Keratinocyte (primary cell): ENCODE measurements at regions not wholly inside any gene's neighbourhood (a gene's known extent, or its start where the extent isn't known, plus 50 kb on each side); places are given as distances from the start of the nearest gene placed in this dataset.

ENCODE experiments used
- DNase-seq: peaks from one replicate; pipeline ENCODE4 v3.0.0-alpha.2; 2011; ENCODE audit warnings: low read depth, missing footprints, low spot score
- FAIRE-seq: peaks from 2 replicates; lab custom pipeline; 2011; peaks lifted over from hg19 to GRCh38; lab: Jason Lieb, UNC
- H2AFZ ChIP-seq: 2 replicates; pipeline ENCODE4 v1.6.0; 2012; ENCODE audit warnings: low read length, control low read depth, inconsistent platforms; ENCODE audit not compliant: control insufficient read depth
- H3K27ac ChIP-seq: 2 replicates; pipeline ENCODE4 v1.5.1; 2011; ENCODE audit warnings: low read length; ENCODE audit not compliant: control insufficient read depth, insufficient read depth
- H3K27me3 ChIP-seq: 3 replicates; pipeline ENCODE4 v1.6.0; 2011; ENCODE audit warnings: low read length; ENCODE audit not compliant: control insufficient read depth, insufficient read depth; ENCODE audit errors: extremely low read depth
- H3K36me3 ChIP-seq, 2 experiments: 2 replicates in 1 of 2; 3 replicates in 1 of 2; pipeline ENCODE4 v1.5.1; 2011; ENCODE audit warnings: low read length in 2 of 2, mild to moderate bottlenecking in 1 of 2; ENCODE audit not compliant: control insufficient read depth in 2 of 2, insufficient read depth in 2 of 2; ENCODE audit errors: extremely low read depth in 1 of 2
- H3K4me1 ChIP-seq: 3 replicates; pipeline ENCODE4 v1.5.1; 2011; ENCODE audit warnings: low read length; ENCODE audit not compliant: control insufficient read depth, insufficient read depth; ENCODE audit errors: extremely low read depth
- H3K4me2 ChIP-seq: 3 replicates; pipeline ENCODE4 v1.6.0; 2011; ENCODE audit warnings: low read depth, low read length; ENCODE audit not compliant: control insufficient read depth, insufficient read depth; ENCODE audit errors: extremely low read depth
- H3K4me3 ChIP-seq, 3 experiments: fragments of 200-600 bp in 1 of 3; sonication (generic) in 1 of 3; 2 replicates in 2 of 3; 3 replicates in 1 of 3; pipeline ENCODE4 v1.5.1; 2011 to 2016; ENCODE audit warnings: low read length in 3 of 3, mild to moderate bottlenecking in 3 of 3, control low read depth in 2 of 3, inconsistent platforms in 1 of 3, low read depth in 1 of 3, mixed read lengths in 1 of 3, mixed run types in 1 of 3, moderate library complexity in 1 of 3; ENCODE audit not compliant: control insufficient read depth in 2 of 3, insufficient read depth in 2 of 3; ENCODE audit errors: extremely low read depth in 1 of 3
- H3K79me2 ChIP-seq: 2 replicates; pipeline ENCODE4 v1.6.0; 2012; ENCODE audit warnings: low read length; ENCODE audit not compliant: control insufficient read depth, insufficient read depth
- H3K9ac ChIP-seq: 3 replicates; pipeline ENCODE4 v1.6.0; 2011; ENCODE audit warnings: low read length; ENCODE audit not compliant: control insufficient read depth, insufficient read depth; ENCODE audit errors: extremely low read depth
- H3K9me1 ChIP-seq: 3 replicates; pipeline ENCODE4 v1.6.0; 2011; ENCODE audit warnings: low read length; ENCODE audit not compliant: control insufficient read depth, insufficient read depth; ENCODE audit errors: extremely low read depth
- H3K9me3 ChIP-seq: 2 replicates; pipeline ENCODE4 v1.5.1; 2012; ENCODE audit warnings: low read depth, low read length; ENCODE audit not compliant: control insufficient read depth
- H4K20me1 ChIP-seq: 3 replicates; pipeline ENCODE4 v1.6.0; 2011; ENCODE audit warnings: low read length; ENCODE audit not compliant: control insufficient read depth, insufficient read depth; ENCODE audit errors: extremely low read depth
- CTCF ChIP-seq, 3 experiments: IDR thresholded peaks in 1 of 3; conservative IDR thresholded peaks in 1 of 3; optimal IDR thresholded peaks in 1 of 3; 2 replicates in 2 of 3; 3 replicates in 1 of 3; pipeline versions ENCODE3 to v1.5.1; 2011; ENCODE audit warnings: low read length in 3 of 3, mild to moderate bottlenecking in 3 of 3, moderate library complexity in 2 of 3, control low read depth in 1 of 3, inconsistent platforms in 1 of 3; ENCODE audit not compliant: insufficient read depth in 2 of 3; ENCODE audit errors: extremely low read depth in 1 of 3
- EZH2 ChIP-seq: IDR thresholded peaks from one replicate; pipeline ENCODE4 v1.6.1; 2012; ENCODE audit warnings: inconsistent platforms, mild to moderate bottlenecking, low read length, moderate library complexity
- dilution Hi-C: fragments of 300-500 bp; cut with MboI; formaldehyde crosslinking; loops from one replicate; pipeline ENCODE4 v1.7.0; 2020; ENCODE audit warnings: low sequenced_read_pairs; ENCODE audit not compliant: extremely low pct_ligation_motif_present

GRCh38 chr3:197355713-197356112 is 57.3 kb upstream of the DLG1 start:
- Histone ChIP-seq H3K36me3 (no peaks in the 10 kb centered on the region), H3K4me2 (no peak overlapping the region), H3K27ac (no peak overlapping the region), H3K27me3 (no peaks in the 10 kb centered on the region), H3K79me2 (no peaks in the 10 kb centered on the region), H3K9me3 (peaks cover 8% of the 10 kb centered on the region), H3K9me1 (no peaks in the 10 kb centered on the region), H2AFZ (no peak overlapping the region), H3K9ac (no peak overlapping the region), H4K20me1 (no peaks in the 10 kb centered on the region), H3K4me3 (no peak overlapping the region), H3K4me1 (no peaks in the 10 kb centered on the region)
- dilution Hi-C loops: no loop called here
- TF ChIP-seq EZH2 (no peak), CTCF (optimal IDR thresholded peaks at IDR 0.05 in 1 of 3, IDR thresholded peaks at IDR 0.05 in 1 of 3, conservative IDR thresholded peaks at IDR 0.05 in 1 of 3; ENCODE audit: extremely low read depth in 1 of 3, insufficient read depth in 2 of 3, low read length in 3 of 3) (no peak)
- no peak for DNase-seq
- no peak for FAIRE-seq

- Histone ChIP-seq H3K79me2 (no peaks in the 10 kb centered on the region), H3K27ac (no peak overlapping the region), H3K4me3 (no peak overlapping the region), H3K4me2 (no peak overlapping the region), H3K27me3 (no peaks in the 10 kb centered on the region), H3K4me1 (no peaks in the 10 kb centered on the region), H2AFZ (no peak overlapping the region), H3K9me1 (no peaks in the 10 kb centered on the region), H3K9ac (no peak overlapping the region), H4K20me1 (no peaks in the 10 kb centered on the region), H3K9me3 (peaks cover 2% of the 10 kb centered on the region), H3K36me3 (no peaks in the 10 kb centered on the region)
- dilution Hi-C loops: no loop called here
- FAIRE-seq (no peak), DNase-seq (no peak)
- TF ChIP-seq EZH2: no peak
Measured at GRCh38 chr3:197354568-197355001, 56.2 kb upstream of the DLG1 start.

- H4K20me1 ChIP-seq: no peaks in the 10 kb centered on the region
- dilution Hi-C loops: no loop called here
- H3K9me1 ChIP-seq: no peaks in the 10 kb centered on the region
- no peak overlapping the region for H3K9ac ChIP-seq
- TF ChIP-seq CTCF (optimal IDR thresholded peaks at IDR 0.05 in 1 of 3, IDR thresholded peaks at IDR 0.05 in 1 of 3, conservative IDR thresholded peaks at IDR 0.05 in 1 of 3; ENCODE audit: extremely low read depth in 1 of 3, insufficient read depth in 2 of 3, low read length in 3 of 3) (no peak), EZH2 (no peak)
- peaks cover 2% of the 10 kb centered on the region for H3K9me3 ChIP-seq
- no peak overlapping the region for H3K4me2 ChIP-seq
- DNase-seq (no peak), FAIRE-seq (no peak)
- no peak overlapping the region for H3K27ac ChIP-seq
- H3K27me3 ChIP-seq: no peaks in the 10 kb centered on the region
- H3K79me2 ChIP-seq: no peaks in the 10 kb centered on the region
- no peak overlapping the region for H2AFZ ChIP-seq
- H3K4me1 ChIP-seq: no peaks in the 10 kb centered on the region
- no peaks in the 10 kb centered on the region for H3K36me3 ChIP-seq
- no peak overlapping the region for H3K4me3 ChIP-seq
Measured at GRCh38 chr3:197353867-197354567, 55.6 kb upstream of the DLG1 start.
